ENCODE measurements at regions not wholly inside any gene's neighbourhood (a gene's known extent, or its start where the extent isn't known, plus 50 kb on each side); places are given as distances from the start of the nearest gene placed in this dataset.

DNA sequence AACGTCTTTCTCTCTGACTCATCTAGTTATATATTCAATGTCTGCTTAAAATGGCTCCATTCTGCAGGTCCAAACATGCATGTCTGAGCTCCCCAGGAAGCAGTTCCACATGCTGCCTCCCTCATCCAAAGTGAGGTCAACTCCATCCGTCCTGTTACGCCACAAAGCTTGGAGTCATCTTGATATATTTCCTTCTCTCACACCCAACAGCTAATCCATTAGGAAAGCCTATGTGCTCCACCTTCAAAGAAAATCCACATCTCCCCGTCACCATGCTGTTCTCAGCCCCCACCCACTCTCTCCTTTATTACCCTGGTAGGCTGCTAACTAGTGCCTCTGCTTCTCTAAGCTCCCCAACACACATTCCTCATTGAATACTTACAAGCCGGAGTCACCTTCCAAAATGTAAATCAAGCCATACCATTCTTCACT is 130.2 kb upstream of the SYNDIG1 start:
- TF ChIP-seq CREB1 (IDR thresholded peaks at IDR 0.05; ENCODE audit: low read depth) (no peak), USF1 (IDR thresholded peaks at IDR 0.05) (no peak), ZBTB7A (IDR thresholded peaks at IDR 0.05; ENCODE audit: low read depth) (no peak), MAX (IDR thresholded peaks at IDR 0.05) (no peak), FOXM1 (IDR thresholded peaks at IDR 0.05; ENCODE audit: borderline replicate concordance, low read depth) (no peak), TCF12 (IDR thresholded peaks at IDR 0.05; ENCODE audit: low read depth) (no peak), EGR1 (IDR thresholded peaks at IDR 0.05) (no peak), TAF1 (IDR thresholded peaks at IDR 0.05; ENCODE audit: low read depth) (no peak), CEBPB (IDR thresholded peaks at IDR 0.05) (no peak), EP300 (IDR thresholded peaks at IDR 0.05; ENCODE audit: borderline replicate concordance) (no peak), NFIC (IDR thresholded peaks at IDR 0.05) (no peak), RAD21 (IDR thresholded peaks at IDR 0.05; ENCODE audit: low read depth) (no peak), YY1 (IDR thresholded peaks at IDR 0.05; ENCODE audit: low read depth) (no peak), TEAD4 (IDR thresholded peaks at IDR 0.05) (no peak)

GRCh38 chr20:24337551-24337950 is 131.9 kb upstream of the SYNDIG1 start:
- no peak for TF ChIP-seq RAD21 (IDR thresholded peaks at IDR 0.05; ENCODE audit: low read depth)
- no peak for TF ChIP-seq TAF1 (IDR thresholded peaks at IDR 0.05; ENCODE audit: low read depth)
- no peak for TF ChIP-seq NFIC (IDR thresholded peaks at IDR 0.05)
- no peak for TF ChIP-seq EP300 (IDR thresholded peaks at IDR 0.05; ENCODE audit: borderline replicate concordance)
- TF ChIP-seq CREB1 (IDR thresholded peaks at IDR 0.05; ENCODE audit: low read depth): no peak
- TF ChIP-seq ZBTB7A (IDR thresholded peaks at IDR 0.05; ENCODE audit: low read depth): no peak
- TF ChIP-seq TCF12 (IDR thresholded peaks at IDR 0.05; ENCODE audit: low read depth): no peak
- TF ChIP-seq TEAD4 (IDR thresholded peaks at IDR 0.05): no peak
- TF ChIP-seq USF1 (IDR thresholded peaks at IDR 0.05): no peak
- no peak for TF ChIP-seq EGR1 (IDR thresholded peaks at IDR 0.05)
- TF ChIP-seq FOXM1 (IDR thresholded peaks at IDR 0.05; ENCODE audit: borderline replicate concordance, low read depth): no peak
- no peak for TF ChIP-seq MAX (IDR thresholded peaks at IDR 0.05)
- no peak for TF ChIP-seq CEBPB (IDR thresholded peaks at IDR 0.05)
- TF ChIP-seq REST (IDR thresholded peaks at IDR 0.05; ENCODE audit: low read depth): no peak
- no peak for TF ChIP-seq YY1 (IDR thresholded peaks at IDR 0.05; ENCODE audit: low read depth)

GRCh38 chr20:24337069-24337468 is 132.4 kb upstream of the SYNDIG1 start:
- TF ChIP-seq EP300 (IDR thresholded peaks at IDR 0.05; ENCODE audit: borderline replicate concordance) (no peak), NFIC (IDR thresholded peaks at IDR 0.05) (no peak), EGR1 (IDR thresholded peaks at IDR 0.05) (no peak), FOXM1 (IDR thresholded peaks at IDR 0.05; ENCODE audit: borderline replicate concordance, low read depth) (no peak), YY1 (IDR thresholded peaks at IDR 0.05; ENCODE audit: low read depth) (no peak), CEBPB (IDR thresholded peaks at IDR 0.05) (no peak), TAF1 (IDR thresholded peaks at IDR 0.05; ENCODE audit: low read depth) (no peak), MAX (IDR thresholded peaks at IDR 0.05) (no peak), REST (IDR thresholded peaks at IDR 0.05; ENCODE audit: low read depth) (no peak), RAD21 (IDR thresholded peaks at IDR 0.05; ENCODE audit: low read depth) (no peak)

GRCh38 chr20:24334830-24335229 is 134.6 kb upstream of the SYNDIG1 start:
- TF ChIP-seq EGR1 (IDR thresholded peaks at IDR 0.05) (no peak), EP300 (IDR thresholded peaks at IDR 0.05; ENCODE audit: borderline replicate concordance) (no peak), TEAD4 (IDR thresholded peaks at IDR 0.05) (no peak), RAD21 (IDR thresholded peaks at IDR 0.05; ENCODE audit: low read depth) (no peak), NFIC (IDR thresholded peaks at IDR 0.05) (no peak), ZBTB7A (IDR thresholded peaks at IDR 0.05; ENCODE audit: low read depth) (no peak), USF1 (IDR thresholded peaks at IDR 0.05) (no peak), CREB1 (IDR thresholded peaks at IDR 0.05; ENCODE audit: low read depth) (no peak), REST (IDR thresholded peaks at IDR 0.05; ENCODE audit: low read depth) (no peak), TAF1 (IDR thresholded peaks at IDR 0.05; ENCODE audit: low read depth) (no peak), YY1 (IDR thresholded peaks at IDR 0.05; ENCODE audit: low read depth) (no peak), TCF12 (IDR thresholded peaks at IDR 0.05; ENCODE audit: low read depth) (no peak), FOXM1 (IDR thresholded peaks at IDR 0.05; ENCODE audit: borderline replicate concordance, low read depth) (no peak), CEBPB (IDR thresholded peaks at IDR 0.05) (no peak), MAX (IDR thresholded peaks at IDR 0.05) (no peak)

Data from Ishikawa (cell line).